T-helper 2 cell treated with Interferon-gamma antibody and Interleukin-4, amounts not matched to agents 5 μg/mL and 100 μg/mL, for 36 hours (primary cell): ENCODE measurements at regions not wholly inside any gene's neighbourhood (a gene's known extent, or its start where the extent isn't known, plus 50 kb on each side); places are given as distances from the start of the nearest gene placed in this dataset.
"Not testable (repeated sequence)": the region's sequence is repeated elsewhere in the genome, so short reads cannot be mapped to it uniquely, and the experiment has no call there.

Source experiments
- DNase-seq: peaks from one replicate; pipeline ENCODE4 v3.0.0; 2021; ENCODE audit warnings: low spot score
- H3K27ac Mint-ChIP-seq: one replicate; pipeline ENCODE4 v1.8.0; 2021; ENCODE audit warnings: mild to moderate bottlenecking, mixed read lengths
- H3K27me3 Mint-ChIP-seq: one replicate; pipeline ENCODE4 v1.8.0; 2021; ENCODE audit warnings: low read depth, mixed read lengths
- H3K36me3 Mint-ChIP-seq: one replicate; pipeline ENCODE4 v1.8.0; 2021; ENCODE audit warnings: low read depth, mixed read lengths
- H3K4me1 Mint-ChIP-seq: one replicate; pipeline ENCODE4 v1.8.0; 2021; ENCODE audit warnings: low read depth, mixed read lengths
- H3K4me3 Mint-ChIP-seq: one replicate; pipeline ENCODE4 v1.8.0; 2022; ENCODE audit warnings: mild to moderate bottlenecking, moderate library complexity, mixed read lengths
- H3K9me3 Mint-ChIP-seq: one replicate; pipeline ENCODE4 v1.8.0; 2021; ENCODE audit warnings: mixed read lengths

DNA sequence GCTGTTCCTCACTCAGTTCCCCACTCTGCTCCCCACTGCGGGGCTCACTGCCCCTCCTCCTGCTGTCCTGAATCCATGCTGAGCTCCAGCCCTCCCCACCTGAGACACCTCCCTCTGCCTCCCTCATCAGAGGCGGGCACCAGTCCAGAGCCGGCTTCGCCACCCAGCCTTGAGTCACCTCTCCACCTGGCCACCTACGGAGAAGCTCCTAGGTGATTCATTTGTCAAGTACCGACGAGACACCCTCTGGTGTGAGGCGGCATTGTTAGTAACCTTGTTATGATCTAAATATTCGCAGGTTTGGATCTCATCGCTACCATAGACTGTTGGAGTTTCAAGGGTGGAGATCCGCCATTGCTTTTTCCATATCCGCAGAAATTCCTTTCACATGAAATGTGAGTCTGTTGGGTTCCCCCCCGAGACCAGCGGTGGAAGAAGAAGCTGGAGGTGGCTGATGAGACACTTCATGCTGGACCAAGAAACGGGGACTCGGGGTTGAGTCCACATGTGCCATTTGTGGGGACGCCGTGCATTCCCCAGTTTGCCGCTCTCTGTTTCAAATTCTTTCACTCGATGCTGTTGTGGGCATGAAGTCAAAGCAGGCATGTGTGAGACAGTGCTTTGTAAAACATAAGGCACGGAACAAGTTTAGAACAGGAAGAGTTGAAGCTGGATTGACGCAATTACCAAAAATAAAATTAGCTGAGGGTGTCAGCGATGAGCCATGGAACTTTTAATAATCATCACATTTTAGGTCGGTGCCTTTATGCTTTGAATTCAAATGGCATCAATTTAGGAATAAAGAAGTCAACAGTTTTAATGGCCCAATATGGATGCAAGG, 259.8 kb upstream of the HDAC4 start:
- DNase-seq: no peak
- no peak overlapping the region for H3K27ac Mint-ChIP-seq
- no peaks in the 10 kb centered on the region for H3K36me3 Mint-ChIP-seq
- no peak overlapping the region for H3K4me3 Mint-ChIP-seq
- no peaks in the 10 kb centered on the region for H3K4me1 Mint-ChIP-seq
- H3K9me3 Mint-ChIP-seq: no peaks in the 10 kb centered on the region
- H3K27me3 Mint-ChIP-seq: peaks cover 29% of the 10 kb centered on the region

DNA sequence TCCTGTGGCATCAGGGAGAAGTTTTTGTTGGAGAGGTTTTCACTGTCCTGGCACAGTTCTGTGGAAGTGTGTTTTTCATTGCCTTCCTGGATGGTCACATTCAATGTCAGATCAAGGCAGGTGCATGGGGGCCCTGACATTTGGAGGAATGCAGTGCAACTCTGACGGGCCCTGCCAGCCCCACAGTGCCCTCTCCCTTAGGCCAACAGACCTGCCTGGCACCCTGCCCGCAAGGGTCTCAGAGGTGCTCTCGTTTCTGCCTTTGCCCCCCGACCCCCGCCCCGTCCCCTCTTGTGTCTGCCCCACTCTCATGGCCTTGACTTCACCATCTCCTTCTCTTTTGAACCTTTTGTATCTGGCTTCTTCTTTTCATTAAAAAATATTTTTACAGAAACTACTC, 257.2 kb upstream of the HDAC4 start:
- DNase-seq: no peak
- H3K36me3 Mint-ChIP-seq: no peaks in the 10 kb centered on the region
- no peak overlapping the region for H3K4me3 Mint-ChIP-seq
- H3K9me3 Mint-ChIP-seq: no peaks in the 10 kb centered on the region
- H3K27me3 Mint-ChIP-seq: peaks cover 34% of the 10 kb centered on the region
- no peak overlapping the region for H3K27ac Mint-ChIP-seq
- H3K4me1 Mint-ChIP-seq: no peaks in the 10 kb centered on the region

DNA sequence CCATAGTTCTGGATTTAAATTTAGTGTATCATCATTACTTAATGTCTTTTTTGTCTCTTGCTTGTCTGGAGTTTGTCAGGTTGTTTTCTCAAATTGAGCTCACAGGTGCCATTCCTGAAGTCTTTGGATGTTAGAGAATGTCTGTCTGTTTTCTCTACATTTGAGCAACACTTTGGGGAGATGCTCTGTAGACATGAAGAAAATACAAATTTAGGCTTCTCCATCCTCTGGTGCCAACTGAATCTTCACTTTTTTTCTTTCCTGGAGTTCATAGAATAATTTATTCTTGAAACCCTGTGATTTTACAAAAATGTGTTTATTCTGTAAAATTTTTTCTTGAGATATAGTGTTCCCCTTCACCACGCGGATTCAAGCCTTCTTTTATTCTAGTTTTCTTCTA, 256.4 kb upstream of the HDAC4 start:
- H3K4me1 Mint-ChIP-seq: no peaks in the 10 kb centered on the region
- H3K36me3 Mint-ChIP-seq: no peaks in the 10 kb centered on the region
- DNase-seq: no peak
- no peaks in the 10 kb centered on the region for H3K9me3 Mint-ChIP-seq
- H3K27me3 Mint-ChIP-seq: peaks cover 34% of the 10 kb centered on the region
- H3K27ac Mint-ChIP-seq: no peak overlapping the region
- H3K4me3 Mint-ChIP-seq: no peak overlapping the region

DNA sequence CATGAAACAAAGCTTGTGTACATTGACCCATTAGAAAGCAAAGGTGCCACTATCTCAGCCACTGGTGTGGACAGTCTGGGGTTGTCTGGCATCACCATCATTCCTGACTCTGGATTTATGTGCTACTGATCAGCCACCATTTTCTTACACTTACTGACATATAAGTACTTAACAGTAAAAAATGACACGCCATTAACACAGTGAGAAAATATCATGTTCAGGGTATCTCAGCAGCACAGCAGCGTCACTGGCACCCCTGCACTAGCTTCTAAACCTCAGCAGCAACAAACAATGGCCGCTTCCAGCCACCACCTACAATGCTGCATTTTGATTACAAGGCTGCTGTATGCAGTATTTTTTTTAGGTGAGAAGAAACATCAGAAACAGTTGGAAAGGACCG, 253.4 kb upstream of the HDAC4 start:
- Mint-ChIP-seq H3K27ac (no peak overlapping the region), H3K36me3 (no peaks in the 10 kb centered on the region), H3K27me3 (peaks cover 39% of the 10 kb centered on the region), H3K4me1 (no peaks in the 10 kb centered on the region), H3K4me3 (no peak overlapping the region), H3K9me3 (peaks cover 1% of the 10 kb centered on the region)
- no peak for DNase-seq

DNA sequence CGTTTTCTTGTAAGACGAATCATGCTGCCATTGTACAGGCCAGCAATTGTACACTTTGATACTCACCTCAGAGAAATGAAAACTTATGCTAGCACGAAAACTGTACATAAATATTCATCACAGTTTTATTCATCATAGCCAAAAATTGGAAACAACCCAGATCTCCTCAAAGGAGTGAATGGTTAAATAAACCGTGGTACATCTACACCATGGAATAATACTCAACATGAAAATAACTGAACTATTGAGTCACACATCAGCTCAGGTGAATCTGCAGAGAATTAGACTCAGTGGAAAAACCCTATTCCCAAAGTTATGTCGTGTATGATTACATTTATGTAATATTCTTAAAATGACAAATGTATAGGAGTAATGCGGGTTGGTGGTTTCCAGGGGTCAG, 251.0 kb upstream of the HDAC4 start:
- H3K4me1 Mint-ChIP-seq: no peaks in the 10 kb centered on the region
- no peak overlapping the region for H3K4me3 Mint-ChIP-seq
- DNase-seq: no peak
- H3K27ac Mint-ChIP-seq: no peak overlapping the region
- peaks cover 4% of the 10 kb centered on the region for H3K9me3 Mint-ChIP-seq
- no peaks in the 10 kb centered on the region for H3K36me3 Mint-ChIP-seq
- H3K27me3 Mint-ChIP-seq: peaks cover 38% of the 10 kb centered on the region

DNA sequence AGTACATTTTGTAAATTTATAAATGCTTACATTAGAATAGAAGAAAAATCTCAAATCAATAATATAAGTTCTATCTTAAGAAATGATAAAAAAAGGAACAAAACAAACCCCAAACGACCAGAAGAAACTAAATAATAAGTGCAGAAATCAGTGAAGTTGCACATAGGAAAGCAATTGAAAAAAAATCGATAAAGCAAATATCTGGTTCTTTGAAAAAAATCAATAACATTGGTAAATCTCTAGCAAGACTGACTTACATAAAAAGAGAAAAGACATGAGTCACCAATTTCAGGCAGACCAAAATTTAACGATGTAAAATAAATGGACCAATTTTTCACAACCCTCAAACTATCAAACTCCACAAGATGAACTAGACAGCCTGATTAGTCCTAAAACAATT, 249.9 kb upstream of the HDAC4 start:
- H3K9me3 Mint-ChIP-seq: peaks cover 4% of the 10 kb centered on the region
- no peak for DNase-seq
- H3K36me3 Mint-ChIP-seq: no peaks in the 10 kb centered on the region

DNA sequence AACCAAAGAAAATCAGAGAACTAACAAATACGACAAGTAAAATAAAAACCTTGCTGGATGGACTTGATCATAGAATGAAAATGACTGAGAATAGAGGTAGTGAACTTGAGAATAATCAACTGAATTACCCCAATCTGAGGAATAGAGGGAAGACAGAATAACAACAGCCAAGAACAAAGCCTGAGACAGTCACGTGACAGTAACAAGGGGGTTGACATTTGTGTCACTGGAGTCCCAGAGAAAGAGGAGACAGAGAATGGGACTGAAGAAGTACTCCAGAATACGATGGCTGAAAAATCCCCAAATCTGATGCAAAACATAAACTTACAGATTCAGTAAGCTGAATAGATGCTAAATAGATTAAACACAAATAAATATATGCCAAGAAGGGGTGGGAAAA, 248.5 kb upstream of the HDAC4 start:
- peaks cover 29% of the 10 kb centered on the region for H3K27me3 Mint-ChIP-seq
- no peaks in the 10 kb centered on the region for H3K36me3 Mint-ChIP-seq
- no peak overlapping the region for H3K4me3 Mint-ChIP-seq
- peaks cover 4% of the 10 kb centered on the region for H3K9me3 Mint-ChIP-seq
- H3K27ac Mint-ChIP-seq: no peak overlapping the region
- no peak for DNase-seq
- H3K4me1 Mint-ChIP-seq: no peaks in the 10 kb centered on the region

More for the DNA sequence above, 249.9 kb upstream of the HDAC4 start:
- H3K27ac Mint-ChIP-seq: no peak overlapping the region
- no peak overlapping the region for H3K4me3 Mint-ChIP-seq
- peaks cover 33% of the 10 kb centered on the region for H3K27me3 Mint-ChIP-seq
- no peaks in the 10 kb centered on the region for H3K4me1 Mint-ChIP-seq

DNA sequence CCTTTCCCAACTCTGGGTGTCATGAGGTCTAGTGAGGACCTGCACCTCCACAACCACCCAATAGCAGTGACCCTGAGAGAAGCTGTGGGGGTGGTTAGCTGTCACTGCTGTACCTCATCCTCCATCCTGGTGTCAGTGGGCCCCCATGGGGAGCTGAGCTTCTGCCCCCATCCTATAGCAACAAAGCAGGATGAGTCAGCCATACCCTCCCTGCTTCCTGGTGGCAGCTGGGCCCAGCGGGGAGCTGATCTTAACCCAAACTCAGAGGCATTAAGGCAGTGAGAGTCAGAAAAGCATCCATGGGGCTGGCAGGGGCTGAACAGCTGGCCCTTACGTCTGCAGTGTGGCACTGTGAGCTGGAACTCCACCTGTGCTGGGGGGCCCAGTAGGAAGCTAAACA, 247.8 kb upstream of the HDAC4 start:
- no peak for DNase-seq
- Mint-ChIP-seq H3K9me3 (peaks cover 4% of the 10 kb centered on the region), H3K27ac (no peak overlapping the region), H3K36me3 (no peaks in the 10 kb centered on the region), H3K27me3 (peaks cover 29% of the 10 kb centered on the region), H3K4me1 (no peaks in the 10 kb centered on the region), H3K4me3 (no peak overlapping the region)

DNA sequence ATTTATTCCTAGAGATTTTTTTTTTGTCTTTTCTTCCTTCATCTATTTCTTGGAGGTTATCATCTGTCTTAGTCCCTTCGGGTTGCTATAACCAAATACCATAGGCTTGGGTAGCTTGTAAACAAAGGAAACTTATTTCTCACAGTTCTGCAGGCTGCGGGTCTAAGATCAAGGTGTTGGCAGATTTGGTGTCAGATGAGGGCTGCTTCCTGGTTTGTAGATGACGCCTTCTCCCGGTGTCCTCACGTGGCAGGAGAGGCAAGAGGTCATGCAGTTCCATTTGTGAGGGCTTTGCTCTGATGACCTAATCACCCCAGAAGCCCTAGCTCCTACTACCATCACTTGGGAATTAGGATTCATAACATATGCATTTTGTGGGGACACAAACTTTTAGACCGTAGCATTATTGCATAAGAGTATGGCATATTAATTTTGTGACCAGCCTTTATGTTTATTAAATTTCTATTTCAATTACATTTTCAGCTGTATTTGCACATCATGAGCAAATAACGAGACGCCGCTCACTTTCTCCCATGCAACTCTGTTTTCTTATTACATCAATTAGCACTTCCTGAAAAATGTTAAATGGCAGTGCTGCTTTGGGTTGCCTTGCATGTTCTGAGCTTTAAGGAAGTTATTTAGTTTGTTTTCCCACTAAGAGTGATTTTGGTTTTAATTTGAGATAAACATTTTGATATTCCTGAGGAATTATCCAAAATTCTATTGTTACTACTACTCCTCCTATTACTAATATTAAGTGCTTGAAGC, 246.4 kb upstream of the HDAC4 start:
- Mint-ChIP-seq H3K4me3 (no peak overlapping the region), H3K27ac (no peak overlapping the region), H3K9me3 (peaks cover 4% of the 10 kb centered on the region), H3K36me3 (no peaks in the 10 kb centered on the region), H3K27me3 (peaks cover 29% of the 10 kb centered on the region), H3K4me1 (no peaks in the 10 kb centered on the region)
- DNase-seq: no peak

DNA sequence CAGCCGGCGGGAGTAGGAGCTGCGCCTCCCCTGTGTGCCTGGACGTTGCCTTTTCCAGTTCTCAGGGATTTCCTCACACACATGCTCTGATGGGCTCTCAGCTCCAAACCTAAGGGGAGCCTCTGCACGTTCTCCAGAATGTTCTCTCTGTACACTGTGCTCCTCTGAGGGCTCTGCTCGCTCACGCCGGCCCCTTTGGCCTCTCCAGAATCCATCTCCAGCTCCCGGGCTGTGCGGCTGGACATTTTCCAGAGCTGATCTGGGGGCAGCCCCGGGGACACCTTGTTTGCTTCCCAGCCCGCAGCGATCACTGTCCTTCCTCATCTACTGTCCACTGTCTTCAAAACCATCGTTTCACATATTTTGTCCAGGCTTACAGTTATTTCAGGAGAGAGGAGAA, 245.4 kb upstream of the HDAC4 start:
- Mint-ChIP-seq H3K4me3 (no peak overlapping the region), H3K27ac (no peak overlapping the region), H3K4me1 (no peaks in the 10 kb centered on the region)

DNA sequence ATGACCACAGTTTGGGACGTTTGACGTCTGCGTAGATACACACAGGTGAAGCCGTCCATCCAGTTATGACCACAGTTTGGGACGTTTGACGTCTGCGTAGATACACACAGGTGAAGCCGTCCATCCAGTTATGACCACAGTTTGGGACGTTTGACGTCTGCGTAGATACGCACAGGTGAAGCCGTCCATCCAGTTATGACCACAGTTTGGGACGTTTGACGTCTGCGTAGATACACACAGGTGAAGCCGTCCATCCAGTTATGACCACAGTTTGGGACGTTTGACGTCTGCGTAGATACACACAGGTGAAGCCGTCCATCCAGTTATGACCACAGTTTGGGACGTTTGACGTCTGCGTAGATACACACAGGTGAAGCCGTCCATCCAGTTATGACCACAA, 243.8 kb upstream of the HDAC4 start:
- not testable (repeated sequence) for H3K4me1 Mint-ChIP-seq, DNase-seq, H3K9me3 Mint-ChIP-seq, H3K27ac Mint-ChIP-seq, H3K4me3 Mint-ChIP-seq, H3K36me3 Mint-ChIP-seq
- peaks cover 12% of the 10 kb centered on the region for H3K27me3 Mint-ChIP-seq

More for the DNA sequence above, 245.4 kb upstream of the HDAC4 start:
- DNase-seq: no peak
- H3K9me3 Mint-ChIP-seq: peaks cover 4% of the 10 kb centered on the region
- no peaks in the 10 kb centered on the region for H3K36me3 Mint-ChIP-seq
- peaks cover 26% of the 10 kb centered on the region for H3K27me3 Mint-ChIP-seq

DNA sequence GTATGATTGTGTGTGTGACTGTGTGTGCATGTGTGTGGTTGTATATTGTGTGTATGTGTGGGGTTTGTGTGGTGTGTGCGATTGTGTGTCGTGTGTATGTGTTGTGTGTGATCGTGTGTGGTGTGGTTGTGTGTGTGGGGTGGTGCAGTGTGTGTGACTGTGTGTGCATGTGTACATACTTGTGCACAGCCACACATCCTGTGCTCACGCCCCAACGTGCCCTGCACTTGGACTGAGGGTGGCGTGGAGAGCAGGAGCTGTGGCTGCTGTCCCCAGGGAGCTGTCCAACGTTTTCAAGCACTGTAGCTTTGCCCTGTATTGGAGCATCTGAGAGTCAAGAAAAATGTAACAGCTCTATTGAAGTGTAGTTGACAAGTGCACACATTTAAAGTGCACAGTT, 243.2 kb upstream of the HDAC4 start:
- Mint-ChIP-seq H3K27ac (no peak overlapping the region), H3K36me3 (no peaks in the 10 kb centered on the region), H3K4me1 (no peaks in the 10 kb centered on the region), H3K9me3 (peaks cover under 1% of the 10 kb centered on the region), H3K4me3 (no peak overlapping the region), H3K27me3 (peaks cover 8% of the 10 kb centered on the region)
- DNase-seq: no peak

DNA sequence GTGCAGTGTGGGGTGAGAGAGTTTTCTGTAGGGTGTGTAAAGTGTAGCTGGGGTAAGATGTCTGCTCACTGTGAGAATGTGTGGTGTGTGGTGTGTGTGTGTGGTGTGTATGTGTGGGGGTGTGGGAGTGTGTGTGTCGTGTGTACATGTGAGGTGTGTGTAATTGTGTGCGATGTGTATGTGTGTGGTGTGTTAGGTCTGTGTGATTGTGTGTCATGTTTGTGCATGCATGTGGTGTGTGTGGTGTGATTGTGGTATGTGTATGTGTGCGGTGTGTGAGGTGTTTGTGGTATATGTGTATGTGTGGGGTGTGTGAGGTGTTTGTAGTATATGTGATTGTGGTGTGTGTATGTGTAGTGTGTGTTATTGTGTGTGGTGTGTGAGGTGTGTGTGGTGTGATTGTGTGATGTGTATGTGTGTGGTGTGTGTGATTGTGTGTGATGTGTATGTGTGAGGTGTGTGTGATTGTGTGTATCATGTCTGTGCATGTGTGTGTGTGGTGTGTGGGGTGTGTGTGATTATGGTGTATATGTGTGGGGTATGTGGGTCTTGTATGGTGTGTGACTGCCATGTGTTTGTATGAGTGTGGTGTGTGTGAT, 241.7 kb upstream of the HDAC4 start:
- Mint-ChIP-seq H3K4me3 (no peak overlapping the region), H3K4me1 (no peaks in the 10 kb centered on the region), H3K36me3 (no peaks in the 10 kb centered on the region), H3K27me3 (peaks cover 3% of the 10 kb centered on the region), H3K9me3 (no peaks in the 10 kb centered on the region), H3K27ac (no peak overlapping the region)
- DNase-seq: no peak

DNA sequence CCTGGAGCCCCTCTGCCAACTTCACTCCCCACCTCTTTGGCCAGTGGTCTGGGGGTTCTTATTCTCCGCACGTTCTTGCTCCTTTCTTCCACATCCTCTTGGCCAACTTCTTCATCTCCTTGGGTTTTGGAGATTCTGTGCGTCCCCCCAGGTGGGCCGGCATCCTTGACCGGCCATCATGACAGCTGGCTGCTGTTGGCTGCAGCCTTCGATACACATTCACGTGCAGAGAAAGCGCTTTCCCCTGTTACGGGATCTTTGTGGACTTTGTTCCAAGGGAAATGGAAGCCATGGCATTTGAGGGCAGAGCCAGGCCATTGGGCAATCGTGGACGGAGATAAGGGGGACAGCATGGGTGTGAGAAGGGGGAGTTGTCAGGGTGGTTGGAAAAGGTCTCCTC, 241.1 kb upstream of the HDAC4 start:
- not testable (repeated sequence) for H3K9me3 Mint-ChIP-seq, H3K27me3 Mint-ChIP-seq, H3K4me3 Mint-ChIP-seq, DNase-seq, H3K27ac Mint-ChIP-seq, H3K4me1 Mint-ChIP-seq, H3K36me3 Mint-ChIP-seq
